ENCODE measurements at regions not wholly inside any gene's neighbourhood (a gene's known extent, or its start where the extent isn't known, plus 50 kb on each side); places are given as distances from the start of the nearest gene placed in this dataset.

DNA sequence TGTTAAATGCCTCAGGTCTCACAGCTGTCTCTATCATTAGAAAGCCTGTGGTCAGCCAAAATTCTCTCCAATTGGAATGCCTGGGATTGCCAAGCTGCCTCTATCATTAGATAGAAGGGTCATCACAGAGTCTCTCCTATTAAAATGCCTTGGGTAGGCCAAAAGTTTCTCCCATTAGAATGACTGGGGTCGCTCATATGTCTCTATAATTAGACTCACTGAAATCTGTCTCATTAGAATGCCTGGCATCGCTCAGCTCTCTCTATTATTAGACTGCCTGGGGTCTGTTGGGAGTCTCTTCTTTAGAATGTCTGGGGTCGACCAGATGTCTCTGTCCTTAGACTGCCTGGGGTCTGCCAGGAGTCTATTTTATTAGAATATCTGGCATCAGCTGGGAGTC is 2265.1 kb downstream of the TP53TG3F start (continued):
- TF ChIP-seq REST (IDR thresholded peaks at IDR 0.05; ENCODE audit: low read depth) (no peak), ZFX (IDR thresholded peaks at IDR 0.05) (no peak), RAD21 (IDR thresholded peaks at IDR 0.05; ENCODE audit: low read depth) (no peak), POLR2AphosphoS5 (IDR thresholded peaks at IDR 0.05; ENCODE audit: low read depth, low read length) (no peak), TCF7L2 (IDR thresholded peaks at IDR 0.05; ENCODE audit: borderline replicate concordance, extremely low read depth, insufficient read depth, insufficient read length) (no peak), MAX (IDR thresholded peaks at IDR 0.05) (no peak), JUND (IDR thresholded peaks at IDR 0.05) (no peak), ZNF274 (IDR thresholded peaks at IDR 0.05; ENCODE audit: low read depth, low read length) (no peak), EZH2phosphoT487 (IDR thresholded peaks at IDR 0.05; ENCODE audit: borderline replicate concordance) (no peak)
- TF ChIP-seq, protein P1, sequence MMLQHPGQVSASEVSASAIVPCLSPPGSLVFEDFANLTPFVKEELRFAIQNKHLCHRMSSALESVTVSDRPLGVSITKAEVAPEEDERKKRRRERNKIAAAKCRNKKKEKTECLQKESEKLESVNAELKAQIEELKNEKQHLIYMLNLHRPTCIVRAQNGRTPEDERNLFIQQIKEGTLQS (IDR thresholded peaks at IDR 0.05) = no peak

GRCh38 chr16:35725949-35726348 is 2266.5 kb downstream of the TP53TG3F start:
- H3K9me3 ChIP-seq (ENCODE audit: control insufficient read depth in 1 of 2, insufficient read depth in 1 of 2, low read depth in 1 of 2, low read length in 2 of 2) = peaks cover 7 to 8% of the 10 kb centered on the region in 2 experiments; a peak in 2 of 4 replicates
- CTCF ChIA-PET = no interaction called here

More at GRCh38 chr16:35725949-35726348, 2266.5 kb downstream of the TP53TG3F start:
- Histone ChIP-seq H3K4me3 (replicated peaks in 1 of 2; ENCODE audit: low read depth in 1 of 2, low read length in 2 of 2) (no peak overlapping the region), H3K9me2 (ENCODE audit: insufficient read depth) (no peaks in the 10 kb centered on the region), H3K9ac (ENCODE audit: low read length) (no peak overlapping the region), H4K20me1 (ENCODE audit: insufficient read depth) (no peaks in the 10 kb centered on the region), H3K79me2 (ENCODE audit: insufficient read depth, low read length) (no peaks in the 10 kb centered on the region), H3K4me1 (ENCODE audit: control insufficient read depth in 1 of 2, insufficient read depth in 2 of 2, low read length in 2 of 2) (no peaks in the 10 kb centered on the region), H3K27ac (ENCODE audit: low read depth, low read length) (no peak overlapping the region), H3K4me2 (ENCODE audit: low read length) (no peak overlapping the region), H3K36me3 (ENCODE audit: control insufficient read depth in 1 of 2, insufficient read depth in 2 of 2, low read length in 2 of 2) (no peaks in the 10 kb centered on the region), H3K27me3 (ENCODE audit: insufficient read depth, low read length) (no peaks in the 10 kb centered on the region), H2AFZ (ENCODE audit: low read depth, low read length, poor library complexity, severe bottlenecking) (no peak overlapping the region)
- RAD21 ChIA-PET (ENCODE audit: low non-redundant PET in 1 of 2, low total read pairs in 2 of 2, uncharacterized antibody in 2 of 2, unreplicated experiment in 2 of 2) = no interaction called here
- BruUV-seq (replicated peaks) = no TSS peak
- TF ChIP-seq EGR1 (IDR thresholded peaks at IDR 0.05; ENCODE audit: low read depth) = no peak
- no peak for TF ChIP-seq POLR2AphosphoS5 (IDR thresholded peaks at IDR 0.05; ENCODE audit: low read depth, low read length)
- no peak for TF ChIP-seq ELF1 (IDR thresholded peaks at IDR 0.05; ENCODE audit: borderline replicate concordance, low read depth)
- no peak for TF ChIP-seq SRF (IDR thresholded peaks at IDR 0.05; ENCODE audit: low read depth)
- TF ChIP-seq, protein P2, sequence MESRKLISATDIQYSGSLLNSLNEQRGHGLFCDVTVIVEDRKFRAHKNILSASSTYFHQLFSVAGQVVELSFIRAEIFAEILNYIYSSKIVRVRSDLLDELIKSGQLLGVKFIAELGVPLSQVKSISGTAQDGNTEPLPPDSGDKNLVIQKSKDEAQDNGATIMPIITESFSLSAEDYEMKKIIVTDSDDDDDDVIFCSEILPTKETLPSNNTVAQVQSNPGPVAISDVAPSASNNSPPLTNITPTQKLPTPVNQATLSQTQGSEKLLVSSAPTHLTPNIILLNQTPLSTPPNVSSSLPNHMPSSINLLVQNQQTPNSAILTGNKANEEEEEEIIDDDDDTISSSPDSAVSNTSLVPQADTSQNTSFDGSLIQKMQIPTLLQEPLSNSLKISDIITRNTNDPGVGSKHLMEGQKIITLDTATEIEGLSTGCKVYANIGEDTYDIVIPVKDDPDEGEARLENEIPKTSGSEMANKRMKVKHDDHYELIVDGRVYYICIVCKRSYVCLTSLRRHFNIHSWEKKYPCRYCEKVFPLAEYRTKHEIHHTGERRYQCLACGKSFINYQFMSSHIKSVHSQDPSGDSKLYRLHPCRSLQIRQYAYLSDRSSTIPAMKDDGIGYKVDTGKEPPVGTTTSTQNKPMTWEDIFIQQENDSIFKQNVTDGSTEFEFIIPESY (IDR thresholded peaks at IDR 0.05; ENCODE audit: extremely low read depth, insufficient replicate concordance, low read length) = no peak
- TF ChIP-seq TCF7L2 (IDR thresholded peaks at IDR 0.05; ENCODE audit: borderline replicate concordance, extremely low read depth, insufficient read depth, insufficient read length) = no peak
- no peak for TF ChIP-seq CEBPB (IDR thresholded peaks at IDR 0.05; ENCODE audit: low read depth)
- no peak for TF ChIP-seq YY1 (IDR thresholded peaks at IDR 0.05; ENCODE audit: extremely low read depth, insufficient replicate concordance, low read depth, low read length)
- TF ChIP-seq MAX (IDR thresholded peaks at IDR 0.05) = no peak
- TF ChIP-seq CBX3 (IDR thresholded peaks at IDR 0.05; ENCODE audit: low read depth) = no peak
- TF ChIP-seq SIN3A (IDR thresholded peaks at IDR 0.05; ENCODE audit: low read depth) = no peak
- TF ChIP-seq RAD21 (IDR thresholded peaks at IDR 0.05; ENCODE audit: low read depth) = no peak
- ATAC-seq = no peak
- POLR2A ChIA-PET = no interaction called here
- DNase-seq (ENCODE audit: low read depth, low spot score) = no peak
- intact Hi-C loops (cut with micrococcal nuclease) = no loop called here

Data from HCT116 (cell line).